HG03354 (cell line): ENCODE measurements at regions not wholly inside any gene's neighbourhood (a gene's known extent, or its start where the extent isn't known, plus 50 kb on each side); places are given as distances from the start of the nearest gene placed in this dataset.

Experiments
- ATAC-seq: cut with Tn5 transposase; IDR thresholded peaks from one replicate; pipeline ENCODE4 v1.9.1; 2021; ENCODE audit warnings: mild to moderate bottlenecking; ENCODE audit not compliant: unreplicated experiment, poor library complexity, severe bottlenecking

- ATAC-seq: no peak
Measured at GRCh38 chr9:31103836-31104235, 1280.6 kb upstream of the ACO1 start.

GRCh38 chr9:31104249-31104648 is 1280.2 kb upstream of the ACO1 start:
- no peak for ATAC-seq

GRCh38 chr9:31112491-31112890 is 1272.0 kb upstream of the ACO1 start:
- ATAC-seq: no peak

GRCh38 chr9:31114346-31114745 is 1270.1 kb upstream of the ACO1 start:
- no peak for ATAC-seq

GRCh38 chr9:31119890-31120454 is 1264.5 kb upstream of the ACO1 start:
- ATAC-seq: peak; percentile 85

- ATAC-seq: no peak
Measured at GRCh38 chr9:31124389-31124788, 1260.1 kb upstream of the ACO1 start.

- ATAC-seq: no peak
Measured at GRCh38 chr9:31135567-31135966, 1248.9 kb upstream of the ACO1 start.

- ATAC-seq: no peak
Measured at GRCh38 chr9:31136524-31136923, 1247.9 kb upstream of the ACO1 start.

- ATAC-seq: no peak
Measured at GRCh38 chr9:31137176-31138160, 1247.0 kb upstream of the ACO1 start.

GRCh38 chr9:31140316-31140715 is 1244.1 kb upstream of the ACO1 start:
- ATAC-seq: peak; percentile 62

GRCh38 chr9:31142456-31142855 is 1242.0 kb upstream of the ACO1 start:
- ATAC-seq: no peak

GRCh38 chr9:31144614-31145013 is 1239.8 kb upstream of the ACO1 start:
- ATAC-seq: no peak

GRCh38 chr9:31146485-31147166 is 1237.8 kb upstream of the ACO1 start:
- peak; percentile 95 for ATAC-seq

- ATAC-seq: peak; percentile 93
Measured at GRCh38 chr9:31153250-31153840, 1231.1 kb upstream of the ACO1 start.

- ATAC-seq: no peak
Measured at GRCh38 chr9:31166516-31166915, 1217.9 kb upstream of the ACO1 start.

GRCh38 chr9:31168161-31168560 is 1216.3 kb upstream of the ACO1 start:
- ATAC-seq: no peak

- no peak for ATAC-seq
Measured at GRCh38 chr9:31174681-31175080, 1209.8 kb upstream of the ACO1 start.

GRCh38 chr9:31183866-31184265 is 1200.6 kb upstream of the ACO1 start:
- no peak for ATAC-seq

GRCh38 chr9:31185831-31186230 is 1198.6 kb upstream of the ACO1 start:
- no peak for ATAC-seq

- no peak for ATAC-seq
Measured at GRCh38 chr9:31188496-31188895, 1195.9 kb upstream of the ACO1 start.
